Fibroblast of skin of right biceps (primary cell): ENCODE measurements at regions not wholly inside any gene's neighbourhood (a gene's known extent, or its start where the extent isn't known, plus 50 kb on each side); places are given as distances from the start of the nearest gene placed in this dataset.

Experiments used
- DNase-seq: peaks from one replicate; pipeline ENCODE4 v3.0.0-alpha.2; 2013

DNA sequence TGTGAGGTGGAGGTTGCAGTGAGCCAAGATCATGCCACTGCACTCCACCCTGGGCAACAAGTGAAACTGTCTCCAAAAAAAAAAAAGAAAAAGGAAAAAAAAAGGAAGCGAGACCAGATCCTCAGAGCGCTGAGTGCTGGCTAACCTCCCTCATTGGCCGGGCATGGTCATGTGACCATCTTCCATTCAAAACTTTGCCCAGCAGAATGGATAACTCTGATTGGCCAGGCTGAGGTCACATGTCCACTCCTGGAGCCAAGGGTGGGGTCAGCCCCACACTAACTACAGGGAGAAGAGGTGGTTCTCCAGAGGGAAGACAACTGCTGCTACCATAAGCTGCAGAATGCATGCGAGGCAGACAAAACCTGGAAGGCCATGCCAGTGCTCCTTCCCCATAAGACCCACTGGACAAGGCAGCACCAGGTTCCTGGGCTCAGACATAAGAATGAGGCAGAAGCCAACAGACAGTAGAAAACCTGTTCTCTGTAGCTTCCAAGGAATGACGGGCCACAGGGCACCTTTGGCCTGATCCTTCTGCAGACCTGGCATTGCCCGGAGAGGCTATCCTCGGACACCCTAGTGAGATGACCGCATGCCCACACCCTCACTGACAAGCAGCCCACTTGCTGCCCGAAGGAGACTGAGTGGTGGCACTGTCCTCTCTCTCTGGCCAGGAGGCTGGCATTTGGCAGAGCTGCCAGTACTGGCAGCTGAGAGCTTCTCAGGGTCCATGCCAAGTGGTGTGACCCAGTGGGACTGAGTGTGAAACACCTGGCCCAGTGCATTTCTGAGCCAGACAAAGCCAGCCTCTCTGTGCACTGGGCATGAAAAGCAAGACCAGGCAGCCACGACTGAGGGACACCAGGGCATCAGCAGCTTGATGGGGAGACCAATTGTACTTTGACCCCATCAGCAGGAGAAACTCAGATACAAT lies 311.9 kb upstream of the SULF2 start:
- DNase-seq: no peak

GRCh38 chr20:48096212-48096875 lies 311.1 kb upstream of the SULF2 start:
- no peak for DNase-seq

GRCh38 chr20:48094944-48095343 lies 309.7 kb upstream of the SULF2 start:
- no peak for DNase-seq

DNA sequence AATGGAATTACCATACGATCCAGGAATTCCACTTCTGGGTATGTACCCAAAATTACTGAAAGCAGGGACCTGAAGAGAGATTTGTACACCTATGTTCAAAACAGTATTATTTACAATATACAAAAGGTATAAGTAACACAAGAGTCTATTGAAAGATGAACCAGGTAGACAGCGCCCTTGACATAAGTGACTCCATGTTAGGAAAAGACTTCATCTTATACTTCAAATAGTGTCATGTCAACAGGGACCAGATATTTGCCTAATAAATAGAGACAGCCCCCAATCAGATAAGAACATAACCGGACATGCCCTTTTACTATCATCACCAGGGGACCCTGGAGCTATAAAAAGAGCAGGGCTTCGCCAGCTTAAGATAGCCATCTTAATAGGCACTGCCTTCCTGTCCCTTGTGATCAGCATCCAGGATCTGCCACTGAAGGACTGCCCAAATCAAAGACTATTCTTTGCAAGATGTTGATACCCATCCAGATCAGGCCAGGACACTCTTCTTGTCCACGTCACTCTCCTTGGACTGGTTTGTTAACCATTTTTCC lies 309.0 kb upstream of the SULF2 start:
- DNase-seq: no peak

GRCh38 chr20:48092596-48093280 lies 307.5 kb upstream of the SULF2 start:
- no peak for DNase-seq

DNA sequence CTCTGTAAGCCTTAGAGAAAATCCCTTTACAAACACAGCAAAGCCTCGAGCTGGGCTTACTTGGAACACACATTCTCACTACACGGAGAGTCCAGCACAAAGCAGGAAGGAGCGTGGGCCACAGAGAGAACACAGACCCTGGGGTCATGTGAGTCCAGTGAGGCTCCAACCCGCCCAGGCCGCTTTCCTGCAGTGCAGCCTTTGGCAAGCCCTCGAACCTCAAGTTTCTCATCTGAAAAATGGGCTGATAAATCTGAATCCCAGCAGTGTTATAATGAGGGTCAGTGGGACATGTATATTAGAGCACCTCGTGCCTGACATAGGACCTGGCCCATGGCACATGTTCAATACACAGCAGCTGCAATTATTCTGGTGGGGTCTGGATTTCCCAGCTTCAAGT lies 305.5 kb upstream of the SULF2 start:
- DNase-seq: no peak

GRCh38 chr20:48090314-48090713 lies 305.0 kb upstream of the SULF2 start:
- no peak for DNase-seq

GRCh38 chr20:48080583-48080982 lies 295.3 kb upstream of the SULF2 start:
- no peak for DNase-seq

DNA sequence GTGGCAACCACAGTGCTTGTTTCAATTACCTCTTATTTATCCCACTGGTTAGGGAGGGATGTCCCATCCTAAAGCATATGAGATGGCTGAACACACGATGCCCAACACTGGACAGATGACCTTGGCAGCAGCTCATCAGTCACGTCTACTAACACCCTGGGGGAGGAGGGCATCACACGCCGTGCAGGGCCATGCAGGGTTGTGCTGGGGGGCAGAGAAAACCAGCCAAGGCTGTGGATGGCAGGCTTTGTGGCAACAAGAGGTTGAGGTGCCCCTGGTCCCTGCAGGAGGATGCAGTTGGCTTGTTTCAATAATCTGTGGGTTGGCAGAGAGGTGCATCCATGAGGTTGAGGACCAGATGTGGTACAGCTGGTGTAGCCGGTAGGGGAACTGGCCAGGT lies 293.7 kb upstream of the SULF2 start:
- DNase-seq: no peak

DNA sequence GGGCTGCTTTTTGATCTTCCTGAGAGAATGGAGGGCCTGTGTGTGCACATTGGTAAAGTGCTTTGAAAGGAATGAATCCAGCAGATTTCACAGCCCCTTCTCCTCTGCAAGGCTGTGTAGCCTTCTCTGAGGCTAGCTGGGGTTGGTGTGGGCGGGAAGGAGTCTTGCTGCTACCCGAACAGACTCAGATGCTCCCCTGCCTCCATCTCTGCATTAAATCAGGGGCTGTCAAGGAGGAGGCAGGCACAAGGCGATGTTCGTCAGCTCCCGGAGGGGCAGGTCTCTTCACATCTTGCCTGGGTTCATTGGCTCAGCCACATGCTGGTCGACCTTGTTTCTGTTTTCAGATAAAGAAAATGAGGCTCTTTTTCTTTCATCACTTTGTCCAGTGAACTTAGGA lies 291.5 kb upstream of the SULF2 start:
- DNase-seq: no peak

GRCh38 chr20:48076247-48076646 lies 291.0 kb upstream of the SULF2 start:
- DNase-seq: no peak

GRCh38 chr20:48075591-48076174 lies 290.4 kb upstream of the SULF2 start:
- no peak for DNase-seq

DNA sequence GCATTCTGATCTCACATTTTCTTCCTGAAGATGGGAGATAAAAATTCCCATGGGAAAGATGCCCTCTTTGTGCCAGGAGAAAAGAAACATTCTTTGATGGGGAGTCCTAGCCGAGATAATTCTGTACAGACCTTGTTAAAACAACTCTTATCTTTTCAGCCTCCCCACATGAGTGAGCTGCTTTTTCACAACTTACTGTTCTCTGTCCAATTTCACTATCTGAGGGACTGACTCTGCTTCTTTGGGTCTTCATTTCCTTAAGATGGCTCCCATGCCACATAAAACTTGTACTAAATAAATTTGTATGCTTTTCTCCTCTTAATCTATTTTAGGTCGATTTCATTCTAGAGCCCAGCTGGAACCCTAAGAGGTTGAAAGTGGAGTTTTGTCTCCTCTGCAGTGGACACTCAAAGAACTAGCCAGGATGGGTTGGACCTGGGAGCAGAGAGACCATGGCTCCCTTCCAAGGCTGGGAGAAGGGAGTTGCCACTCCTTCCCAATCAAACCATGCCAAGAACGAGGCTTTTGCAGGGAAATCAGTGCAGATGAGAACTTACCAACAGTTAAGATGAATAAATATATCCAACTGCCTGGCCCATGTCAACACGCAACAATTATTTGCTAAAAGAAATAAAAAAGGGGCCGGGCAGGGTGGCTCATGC lies 285.8 kb upstream of the SULF2 start:
- no peak for DNase-seq

DNA sequence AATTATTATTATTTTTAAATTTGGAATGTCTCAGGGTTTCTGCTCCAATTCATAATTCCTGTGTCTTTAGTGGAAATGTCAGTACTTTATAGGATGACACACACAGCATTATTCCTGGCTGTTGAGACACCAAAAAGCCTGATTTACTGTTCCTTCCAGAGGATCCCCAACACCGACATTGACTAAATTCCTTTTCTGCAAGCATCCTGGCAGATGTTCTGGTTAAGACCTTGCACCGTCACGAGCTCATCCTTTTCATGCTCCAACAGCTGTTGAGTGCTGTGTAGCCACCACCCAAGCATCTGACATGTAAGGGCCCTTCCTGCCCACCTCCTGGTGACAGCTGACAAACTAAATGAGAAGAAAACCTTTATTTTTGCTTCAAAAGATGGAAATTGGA lies 284.3 kb upstream of the SULF2 start:
- peak; percentile 31 for DNase-seq

DNA sequence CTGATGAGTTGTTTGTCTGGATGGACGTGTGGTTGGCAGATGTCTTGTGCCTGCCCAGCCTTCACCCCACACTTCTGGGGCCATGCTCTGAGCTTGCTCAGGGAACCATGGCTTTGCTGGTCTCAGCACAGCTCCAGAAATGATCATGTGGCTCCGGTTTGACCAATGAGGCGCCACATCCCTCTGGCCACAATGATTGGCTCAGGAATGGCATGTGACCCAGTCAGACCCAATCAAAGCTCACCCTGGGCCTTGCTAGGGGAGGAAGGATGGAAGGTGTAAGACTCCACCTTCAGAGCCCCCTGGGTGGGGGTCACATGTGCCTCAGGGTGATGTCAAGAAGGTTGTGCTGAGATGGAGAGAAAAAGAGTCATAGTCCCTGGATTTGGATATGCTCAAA lies 281.6 kb upstream of the SULF2 start:
- no peak for DNase-seq

- peak; percentile 92 for DNase-seq
These were observed 281.0 kb upstream of the SULF2 start for GRCh38 chr20:48066246-48066645.

GRCh38 chr20:48065833-48066232 lies 280.6 kb upstream of the SULF2 start:
- no peak for DNase-seq

- peak; percentile 79 for DNase-seq
These were observed 279.6 kb upstream of the SULF2 start for GRCh38 chr20:48064929-48065328.

GRCh38 chr20:48060841-48061720 lies 275.8 kb upstream of the SULF2 start:
- DNase-seq: no peak

- DNase-seq: no peak
These were observed 273.6 kb upstream of the SULF2 start for GRCh38 chr20:48058611-48059559.
